SK-MEL-5 (cell line): ENCODE measurements at regions not wholly inside any gene's neighbourhood (a gene's known extent, or its start where the extent isn't known, plus 50 kb on each side); places are given as distances from the start of the nearest gene placed in this dataset.
A peak's percentile ranks its signal among the peaks of the same experiment; 100 is the strongest.
"Not testable (repeated sequence)": the region's sequence is repeated elsewhere in the genome, so short reads cannot be mapped to it uniquely, and the experiment has no call there.

ENCODE experiments used
- DNase-seq: peaks from one replicate; pipeline ENCODE4 v3.0.0-alpha.2; 2016; ENCODE audit warnings: low read depth, low spot score
- in situ Hi-C: cut with HindIII; loops from 2 replicates; pipeline ENCODE4 v1.10.0; 2016; ENCODE audit warnings: low sequenced_read_pairs, high pct_unique_total_duplicates, low pct_unique_long_range_greater_than_20kb

DNA sequence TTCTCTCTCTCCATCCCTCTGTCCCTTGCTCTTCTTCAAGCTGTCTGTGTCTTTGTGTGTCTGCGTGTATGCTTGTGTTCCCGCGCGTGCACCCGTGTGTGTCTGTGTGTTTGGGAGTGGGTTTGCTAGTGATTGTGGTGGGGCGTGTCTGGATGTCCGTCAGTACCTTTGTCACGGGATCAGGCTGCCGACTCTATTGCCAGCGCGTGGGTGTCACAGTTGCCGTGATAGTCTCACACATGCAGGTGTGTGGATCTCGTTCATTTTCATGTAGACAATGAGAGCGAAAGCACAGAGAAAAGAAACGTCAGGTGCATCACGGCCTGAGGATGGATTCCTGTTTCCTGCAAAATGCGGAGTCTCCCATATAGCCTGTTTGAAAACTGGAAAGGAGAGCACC lies 1848.8 kb upstream of the DEFB115 start:
- DNase-seq, in situ Hi-C loops: not testable (repeated sequence)

DNA sequence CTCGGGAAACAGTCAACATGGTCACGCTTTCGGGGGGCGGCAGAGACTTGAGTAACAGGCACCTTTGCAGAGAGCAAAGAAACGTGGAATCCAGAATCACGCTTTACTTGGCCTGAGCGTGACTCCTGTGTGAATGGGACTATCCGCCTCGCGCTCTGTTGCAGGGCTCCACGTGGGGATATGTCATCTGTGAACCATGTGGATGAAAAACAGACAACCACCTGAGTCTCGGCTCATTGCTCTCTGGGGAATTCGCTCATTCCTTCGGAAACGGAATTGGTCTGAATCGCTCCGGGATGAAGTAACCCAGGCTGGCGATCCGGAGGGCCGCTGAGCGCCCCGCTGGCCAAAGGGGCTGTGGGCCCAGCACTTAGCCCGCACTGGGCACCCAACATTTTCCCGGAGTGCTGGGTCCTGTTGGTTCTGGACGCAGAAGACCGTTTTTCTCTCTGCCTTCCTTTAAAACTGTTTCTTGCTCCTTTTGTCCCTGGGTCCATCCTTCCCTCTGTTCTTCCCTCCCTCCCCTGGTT lies 1848.2 kb upstream of the DEFB115 start:
- in situ Hi-C loops, DNase-seq: not testable (repeated sequence)

DNA sequence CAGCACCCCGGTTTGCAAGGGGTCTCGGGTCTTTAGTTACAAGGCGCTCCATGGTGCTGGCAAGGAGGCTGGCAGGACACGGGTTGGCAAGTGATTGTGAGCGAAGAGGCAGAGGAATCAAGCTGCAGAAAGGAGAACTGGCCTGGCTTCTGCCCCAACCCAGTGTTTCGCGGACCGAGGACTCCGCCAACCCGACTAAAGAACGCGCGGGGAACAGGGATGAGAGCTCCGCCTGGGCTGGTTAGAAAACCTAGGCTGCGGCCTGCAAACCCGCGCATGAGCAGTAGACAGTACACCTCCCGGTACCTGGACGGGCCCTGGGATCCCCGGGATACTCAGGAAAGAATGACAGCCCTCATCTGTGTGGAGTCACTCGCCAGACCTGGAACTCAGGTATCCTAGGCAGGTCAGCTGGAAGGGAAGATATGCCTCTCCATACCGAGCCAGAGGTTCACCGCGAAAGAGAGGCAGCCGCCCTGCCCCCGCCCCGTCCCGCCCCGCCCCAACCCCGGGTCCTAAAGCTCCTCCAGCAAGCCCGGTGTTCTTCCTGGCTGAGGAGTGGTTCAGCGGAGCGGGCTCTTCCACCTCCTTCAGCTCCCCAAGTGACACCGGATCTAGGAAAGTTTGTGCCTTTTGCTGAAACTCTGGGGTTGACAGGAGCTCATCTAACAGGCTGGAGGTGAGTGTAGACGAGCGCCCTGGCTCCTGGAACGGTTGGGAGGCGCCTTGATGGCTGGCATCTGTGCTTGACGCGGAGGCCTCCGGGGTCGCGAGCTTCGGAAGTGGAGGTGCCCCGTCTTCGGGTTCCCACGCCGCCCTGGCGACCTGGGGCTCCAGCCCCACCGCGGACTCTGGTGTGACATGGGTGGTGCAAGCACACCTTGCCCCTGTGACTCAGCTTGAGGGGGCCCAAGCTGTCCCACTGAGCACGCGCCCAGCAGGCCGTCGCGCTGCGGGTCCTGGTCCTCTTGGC lies 1847.3 kb upstream of the DEFB115 start:
- no peak for DNase-seq

DNA sequence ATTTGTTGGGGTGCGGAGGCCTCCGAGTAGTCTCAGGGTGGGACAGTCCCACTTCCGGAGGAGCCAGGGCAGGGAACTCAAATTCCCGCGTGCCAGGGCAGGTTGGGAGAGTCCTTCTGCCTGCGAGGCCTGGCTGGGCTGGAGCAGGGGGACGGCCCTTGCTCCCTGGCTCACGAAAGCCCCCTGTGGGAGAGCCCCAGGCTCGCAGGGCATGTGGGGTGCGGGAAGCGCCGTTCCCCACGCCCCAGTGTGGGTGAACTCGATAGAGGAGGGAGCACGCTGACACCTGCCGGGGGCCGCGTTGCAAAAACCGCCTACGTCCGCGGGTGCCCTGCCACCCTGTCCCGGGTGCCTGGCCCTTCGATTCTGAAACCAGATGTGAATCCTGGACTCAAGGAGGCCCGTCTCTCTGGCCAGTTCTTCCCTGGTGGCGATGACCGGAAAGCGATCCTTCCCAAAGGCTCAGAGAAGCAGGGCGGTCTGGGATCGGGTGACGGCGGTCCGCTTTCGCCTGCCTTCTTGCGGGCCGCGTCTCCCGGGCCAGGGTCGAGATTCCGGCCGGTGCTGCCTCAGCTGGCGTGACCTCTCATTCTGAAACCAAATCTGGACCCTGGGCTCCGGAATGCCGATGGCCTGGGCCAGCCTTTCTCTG lies 1846.5 kb upstream of the DEFB115 start:
- in situ Hi-C loops: no loop called here
- no peak for DNase-seq

More for the DNA sequence above, 1847.3 kb upstream of the DEFB115 start:
- in situ Hi-C loops: no loop called here

- DNase-seq, in situ Hi-C loops: not testable (repeated sequence)
These were observed 1846.0 kb upstream of the DEFB115 start for GRCh38 chr20:29411458-29411820.

GRCh38 chr20:29419378-29419777 lies 1838.1 kb upstream of the DEFB115 start:
- DNase-seq: no peak
- in situ Hi-C loops: no loop called here

DNA sequence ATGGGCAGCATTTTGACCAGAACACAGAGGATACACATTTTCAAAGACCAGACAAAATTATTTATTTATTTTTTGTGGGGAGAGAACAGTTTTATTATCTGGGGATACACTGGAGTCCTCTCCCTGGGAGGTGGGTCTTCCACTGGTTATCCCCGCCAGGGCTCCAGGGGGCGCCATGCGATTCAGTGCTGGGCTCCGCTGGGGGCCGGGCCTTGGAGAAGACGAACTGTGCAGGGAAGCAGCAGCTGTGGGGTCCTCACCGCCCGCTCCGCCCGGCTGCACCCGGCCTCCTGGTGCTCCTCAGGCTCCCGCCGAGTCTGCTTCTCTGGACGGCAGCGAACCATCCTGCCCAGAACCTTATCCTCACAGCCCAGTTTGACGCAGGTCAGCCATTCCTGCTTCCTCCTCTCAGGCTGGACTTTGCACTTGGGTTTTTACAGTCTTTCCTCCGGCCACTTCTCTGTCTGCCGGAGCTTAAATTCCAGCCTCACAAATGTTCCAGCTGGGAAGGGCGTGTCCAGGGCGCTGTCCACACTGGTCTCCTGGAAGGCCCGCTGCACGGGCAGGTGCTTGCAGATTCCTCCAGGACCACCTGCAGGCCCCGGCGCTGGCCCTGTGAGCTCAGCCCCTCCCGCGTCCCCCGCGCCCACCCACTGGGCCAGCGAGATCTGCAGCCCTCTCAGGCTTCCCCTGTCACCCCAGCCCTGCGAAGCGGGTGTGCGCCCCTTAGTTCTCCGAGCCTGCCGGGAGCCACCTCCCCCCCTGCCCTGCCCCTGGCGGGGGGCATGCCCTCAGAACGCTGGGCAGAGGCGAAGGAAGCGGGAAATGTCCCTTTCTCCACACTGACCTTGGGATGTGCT lies 1830.0 kb upstream of the DEFB115 start:
- peak; percentile 73 for DNase-seq

DNA sequence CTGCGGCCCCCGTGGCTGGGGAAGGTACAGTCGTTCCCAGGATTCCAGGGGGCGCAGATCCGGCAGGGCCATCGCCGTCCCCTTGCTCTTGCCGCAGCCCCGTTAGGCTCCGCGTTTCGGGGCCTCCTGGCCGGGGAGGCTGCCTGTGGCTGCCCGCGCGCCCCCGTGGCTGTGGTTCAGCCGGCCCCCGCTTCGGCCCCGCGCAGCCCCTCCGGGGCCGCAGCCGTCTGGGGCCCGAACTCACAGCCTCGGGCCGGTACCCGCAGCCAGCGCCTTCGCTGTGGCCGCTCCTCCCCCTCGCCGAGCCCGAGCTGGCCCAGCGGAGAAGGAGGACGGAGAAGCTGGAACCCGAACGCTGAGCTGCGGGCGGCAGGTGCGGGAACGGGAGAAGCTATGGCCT lies 1826.9 kb upstream of the DEFB115 start:
- in situ Hi-C loops: no loop called here
- no peak for DNase-seq

More for the DNA sequence above, 1830.0 kb upstream of the DEFB115 start:
- in situ Hi-C loops: no loop called here

GRCh38 chr20:29440721-29441120 lies 1816.7 kb upstream of the DEFB115 start:
- in situ Hi-C loops, DNase-seq: not testable (repeated sequence)

- in situ Hi-C loops: not testable (repeated sequence)
- DNase-seq: peak; percentile 84
These were observed 1814.2 kb upstream of the DEFB115 start for GRCh38 chr20:29443206-29443781.

DNA sequence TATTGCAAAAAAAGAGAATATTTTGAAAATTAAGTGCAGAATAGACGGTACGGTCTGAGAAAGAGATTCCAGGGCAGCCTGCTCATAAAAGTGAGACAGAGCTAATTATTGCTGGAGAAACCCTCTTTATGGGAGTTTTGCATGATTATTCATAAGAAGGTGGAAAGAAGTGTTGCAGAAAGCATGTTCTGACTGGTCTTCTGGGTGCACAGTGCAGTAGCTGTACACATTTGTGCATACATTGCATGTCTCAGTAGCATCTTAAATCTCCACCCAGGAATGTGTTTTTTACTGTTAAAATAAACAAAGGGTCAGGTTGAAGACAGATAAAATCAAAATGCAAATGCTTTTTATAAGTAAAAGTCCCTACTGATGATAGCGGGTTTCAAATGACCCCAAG lies 1813.6 kb upstream of the DEFB115 start:
- in situ Hi-C loops: no loop called here

GRCh38 chr20:29445050-29445907 lies 1812.2 kb upstream of the DEFB115 start:
- in situ Hi-C loops: not testable (repeated sequence)
- peak; percentile 100 for DNase-seq

More for the DNA sequence above, 1813.6 kb upstream of the DEFB115 start:
- no peak for DNase-seq

DNA sequence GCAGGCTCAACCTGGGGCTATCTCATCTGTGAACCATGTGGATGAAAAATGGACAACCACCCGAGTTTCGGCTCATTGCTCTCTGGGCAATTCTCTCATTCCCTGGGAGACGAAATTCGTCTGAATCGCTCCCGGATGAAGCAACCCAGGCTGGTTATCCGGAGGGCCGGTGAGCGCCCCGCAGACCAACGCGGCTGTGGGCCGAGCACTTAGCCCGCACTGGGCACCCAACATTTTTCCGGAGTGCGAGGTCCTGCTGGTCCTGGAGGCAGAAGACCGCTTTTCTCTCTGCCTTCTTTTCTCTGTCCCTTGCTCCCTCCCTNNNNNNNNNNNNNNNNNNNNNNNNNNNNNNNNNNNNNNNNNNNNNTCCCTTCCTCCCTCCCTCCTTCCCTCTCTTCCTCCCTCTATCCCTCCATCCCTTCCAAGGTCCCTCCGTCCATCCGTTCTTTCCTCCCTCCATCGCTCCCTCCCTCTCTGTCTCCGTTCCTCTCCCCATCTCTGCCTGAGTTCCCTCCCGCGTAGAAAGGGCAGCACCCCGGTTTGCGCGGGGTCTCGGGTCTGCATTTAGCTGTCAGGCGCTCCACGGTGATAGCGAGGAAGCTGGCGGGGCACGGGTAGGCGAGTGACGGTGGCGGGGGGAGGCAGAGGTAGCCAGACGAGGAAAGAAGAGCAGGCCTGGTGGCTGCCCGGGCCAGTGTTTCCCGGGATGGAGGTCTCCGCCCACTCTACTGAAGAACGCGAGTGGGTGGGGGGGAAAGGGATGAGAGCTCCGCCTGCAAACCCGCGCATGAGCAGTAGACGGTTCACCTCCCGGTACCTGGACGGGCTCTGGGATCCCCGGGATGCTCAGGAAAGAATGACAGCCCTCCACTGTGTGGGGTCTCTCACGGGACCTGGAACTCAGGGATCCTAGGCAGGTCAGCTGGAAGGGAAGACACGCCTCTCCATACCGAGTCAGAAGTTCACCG lies 1809.7 kb upstream of the DEFB115 start:
- in situ Hi-C loops, DNase-seq: not testable (repeated sequence)

DNA sequence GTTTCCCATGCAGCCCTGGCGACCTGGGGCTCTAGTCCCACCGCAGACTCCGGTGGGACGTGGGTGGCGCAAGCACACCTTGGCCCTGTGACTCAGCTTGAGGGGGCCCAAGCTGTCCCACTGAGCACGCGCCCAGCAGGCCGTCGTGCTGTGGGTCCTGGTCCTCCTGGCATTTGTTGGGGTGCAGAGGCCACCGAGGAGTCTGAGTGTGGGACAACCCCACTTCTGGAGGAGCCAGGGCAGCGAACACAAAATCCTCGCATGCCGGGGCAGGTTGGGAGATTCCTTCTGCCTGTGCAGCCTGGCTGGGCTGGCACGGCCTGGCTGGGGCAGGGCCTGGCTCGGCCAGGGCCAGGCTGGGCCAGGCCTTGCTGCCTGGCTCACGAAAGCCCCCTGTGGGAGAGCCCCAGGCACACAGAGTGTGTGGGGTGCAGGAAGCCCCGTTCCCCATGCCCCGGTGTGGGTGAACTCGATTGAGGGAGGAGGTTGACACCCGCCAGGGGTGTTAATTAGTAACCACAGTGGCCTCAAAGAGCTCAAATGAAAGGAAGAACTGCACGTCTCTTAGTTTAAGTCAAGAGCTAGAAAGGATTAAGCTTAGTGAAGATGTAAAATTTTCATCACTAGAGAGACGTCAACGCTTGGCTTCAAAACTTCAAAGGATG lies 1808.5 kb upstream of the DEFB115 start:
- no peak for DNase-seq
- in situ Hi-C loops: no loop called here

- in situ Hi-C loops: no loop called here
- DNase-seq: no peak
These were observed 1805.3 kb upstream of the DEFB115 start for GRCh38 chr20:29452186-29452585.
